SU-DHL-6 (cell line): ENCODE measurements at regions not wholly inside any gene's neighbourhood (a gene's known extent, or its start where the extent isn't known, plus 50 kb on each side); places are given as distances from the start of the nearest gene placed in this dataset.
"Not testable (repeated sequence)": the region's sequence is repeated elsewhere in the genome, so short reads cannot be mapped to it uniquely, and the experiment has no call there.

Experiments used
- H2AFZ ChIP-seq: fragments of 200-600 bp; sonication (generic); 2 replicates; pipeline ENCODE4 v1.6.1; 2014; ENCODE audit warnings: low read depth, mild to moderate bottlenecking, moderate library complexity, mixed read lengths, antibody characterized with exemption, low read length; ENCODE audit not compliant: severe bottlenecking
- H3F3A ChIP-seq: fragments of 200-600 bp; shearing (Covaris generic); 2 replicates; pipeline ENCODE4 v1.6.0; 2016; ENCODE audit warnings: antibody characterized with exemption, mild to moderate bottlenecking; ENCODE audit not compliant: insufficient read depth
- H3K27ac ChIP-seq: fragments of 200-600 bp; sonication (generic); 2 replicates; pipeline ENCODE4 v1.5.1; 2016; ENCODE audit warnings: low read depth, mild to moderate bottlenecking, low read length, moderate library complexity, mixed read lengths
- H3K27me3 ChIP-seq: fragments of 200-600 bp; sonication (generic), shearing (Covaris generic); 2 replicates; pipeline ENCODE4 v1.6.0; 2014; ENCODE audit warnings: mild to moderate bottlenecking, low read length
- H3K36me3 ChIP-seq: fragments of 200-600 bp; sonication (generic); 2 replicates; pipeline ENCODE4 v1.6.1; 2014; ENCODE audit warnings: mild to moderate bottlenecking, low read length, mixed read lengths
- H3K4me2 ChIP-seq: fragments of 300-600, 200-600 bp; shearing (Covaris generic), sonication (generic); 2 replicates; pipeline ENCODE4 v1.6.0; 2014; ENCODE audit warnings: low read length, low read depth, mild to moderate bottlenecking; ENCODE audit not compliant: poor library complexity, severe bottlenecking
- H3K4me3 ChIP-seq: fragments of 200-600 bp; sonication (generic); 2 replicates; pipeline ENCODE4 v1.5.1; 2014; ENCODE audit warnings: antibody characterized with exemption, low read length, mild to moderate bottlenecking, mixed read lengths; ENCODE audit not compliant: insufficient read depth, poor library complexity, severe bottlenecking
- H3K79me2 ChIP-seq: fragments of 200-600 bp; sonication (generic); 2 replicates; pipeline ENCODE4 v1.6.1; 2014; ENCODE audit warnings: mild to moderate bottlenecking, low read length, moderate library complexity; ENCODE audit not compliant: insufficient read depth
- H3K9ac ChIP-seq: fragments of 200-600 bp; sonication (generic); 2 replicates; pipeline ENCODE4 v1.7.0; 2014; ENCODE audit warnings: mild to moderate bottlenecking, low read length
- H3K9me2 ChIP-seq: fragments of 200-600 bp; sonication (generic); replicated peaks from 2 replicates; pipeline ENCODE4 v1.6.1; 2014; ENCODE audit warnings: low read length; ENCODE audit not compliant: insufficient read depth
- H3K9me3 ChIP-seq: fragments of 200-600 bp; sonication (generic); 2 replicates; pipeline ENCODE4 v1.6.1; 2014; ENCODE audit warnings: low read length, mixed read lengths; ENCODE audit not compliant: insufficient read depth
- H4K20me1 ChIP-seq: fragments of 200-600 bp; sonication (generic); 2 replicates; pipeline ENCODE4 v1.6.1; 2014; ENCODE audit warnings: low read depth, mild to moderate bottlenecking, antibody characterized with exemption, low read length, moderate library complexity, mixed read lengths
- CTCF ChIP-seq: fragments of 200-600 bp; sonication (generic); IDR thresholded peaks from one replicate; pipeline ENCODE4 v1.5.1; 2017; ENCODE audit warnings: antibody characterized with exemption, mild to moderate bottlenecking, low read length, moderate library complexity; ENCODE audit not compliant: insufficient read depth, poor library complexity, severe bottlenecking
- EZH2phosphoT487 ChIP-seq: fragments of 200-600 bp; sonication (generic), shearing (Covaris generic); conservative IDR thresholded peaks from 2 replicates; pipeline ENCODE4 v1.6.1; 2018; ENCODE audit warnings: mild to moderate bottlenecking, antibody characterized with exemption, low read length, moderate library complexity, mixed read lengths

GRCh38 chr1:204792354-204792692, 78.3 kb upstream of the NFASC start:
- Histone ChIP-seq H3K9me2 (no peaks in the 10 kb centered on the region), H3K27ac (no peak overlapping the region), H4K20me1 (no peaks in the 10 kb centered on the region), H3K79me2 (no peaks in the 10 kb centered on the region), H2AFZ (no peak overlapping the region), H3K4me2 (no peak overlapping the region), H3K36me3 (no peaks in the 10 kb centered on the region), H3K27me3 (no peaks in the 10 kb centered on the region), H3K9me3 (no peaks in the 10 kb centered on the region), H3K9ac (no peak overlapping the region), H3F3A (no peaks in the 10 kb centered on the region), H3K4me3 (no peak overlapping the region)
- no peak for TF ChIP-seq CTCF
- no peak for TF ChIP-seq EZH2phosphoT487

GRCh38 chr1:204793259-204793914, 77.3 kb upstream of the NFASC start:
- H3K27ac ChIP-seq, result no peak overlapping the region
- H3F3A ChIP-seq, result no peaks in the 10 kb centered on the region
- no peaks in the 10 kb centered on the region for H3K79me2 ChIP-seq
- H3K9me2 ChIP-seq, result no peaks in the 10 kb centered on the region
- no peaks in the 10 kb centered on the region for H3K9me3 ChIP-seq
- no peaks in the 10 kb centered on the region for H4K20me1 ChIP-seq
- H2AFZ ChIP-seq, result no peak overlapping the region
- H3K36me3 ChIP-seq, result no peaks in the 10 kb centered on the region
- H3K9ac ChIP-seq, result no peak overlapping the region
- H3K4me3 ChIP-seq, result no peak overlapping the region
- TF ChIP-seq CTCF, result no peak
- TF ChIP-seq EZH2phosphoT487, result no peak
- no peak overlapping the region for H3K4me2 ChIP-seq
- H3K27me3 ChIP-seq, result no peaks in the 10 kb centered on the region

- not testable (repeated sequence) for H3K27me3 ChIP-seq, H3K79me2 ChIP-seq, H3K9me3 ChIP-seq, H3K4me2 ChIP-seq, H3K27ac ChIP-seq, H3F3A ChIP-seq, H3K36me3 ChIP-seq, H3K4me3 ChIP-seq, H3K9me2 ChIP-seq, H4K20me1 ChIP-seq, H2AFZ ChIP-seq, H3K9ac ChIP-seq
These were observed 73.8 kb upstream of the NFASC start for GRCh38 chr1:204796886-204797285.

GRCh38 chr1:204797401-204797800, 73.3 kb upstream of the NFASC start:
- H3K4me2 ChIP-seq, result no peak overlapping the region
- H3K36me3 ChIP-seq, result no peaks in the 10 kb centered on the region
- no peaks in the 10 kb centered on the region for H4K20me1 ChIP-seq
- H3K4me3 ChIP-seq, result no peak overlapping the region
- TF ChIP-seq EZH2phosphoT487 (no peak), CTCF (no peak)
- H3K27ac ChIP-seq, result no peak overlapping the region
- H3K27me3 ChIP-seq, result no peaks in the 10 kb centered on the region
- no peaks in the 10 kb centered on the region for H3K9me2 ChIP-seq
- H3K79me2 ChIP-seq, result no peaks in the 10 kb centered on the region
- no peak overlapping the region for H3K9ac ChIP-seq
- H3K9me3 ChIP-seq, result no peaks in the 10 kb centered on the region
- no peaks in the 10 kb centered on the region for H3F3A ChIP-seq
- H2AFZ ChIP-seq, result no peak overlapping the region
